WTC11 (cell line): ENCODE measurements at regions not wholly inside any gene's neighbourhood (a gene's known extent, or its start where the extent isn't known, plus 50 kb on each side); places are given as distances from the start of the nearest gene placed in this dataset.

Source experiments
- ATAC-seq: fragments of 200-7000 bp; cut with Tn5 transposase; 2 replicates; pipeline ENCODE4 v1.10.0; 2021; ENCODE audit warnings: mild to moderate bottlenecking, moderate library complexity
- CTCF ChIA-PET: fragments of 300-600 bp; sonication (Branson Sonifier 250); formaldehyde crosslinking; loops from one replicate; lab custom pipeline; 2021; ENCODE audit warnings: antibody characterized with exemption; lab: Charles Lee
- POLR2A ChIA-PET: fragments of 350-600 bp; sonication (Branson Sonifier 250); formaldehyde crosslinking; loops from one replicate; lab custom pipeline; 2021; ENCODE audit warnings: antibody characterized with exemption; lab: Charles Lee
- DNase-seq: peaks from one replicate; pipeline ENCODE4 v3.0.0; 2021; ENCODE audit warnings: low spot score
- H3K27ac Mint-ChIP-seq: 2 replicates; pipeline ENCODE4 v1.8.0; 2021; ENCODE audit warnings: mixed read lengths
- H3K27me3 Mint-ChIP-seq: 2 replicates; pipeline ENCODE4 v1.8.0; 2021; ENCODE audit warnings: low read depth, mild to moderate bottlenecking, moderate library complexity, mixed read lengths
- H3K36me3 Mint-ChIP-seq: 2 replicates; pipeline ENCODE4 v1.8.0; 2021; ENCODE audit warnings: mixed read lengths
- H3K4me1 Mint-ChIP-seq: 2 replicates; pipeline ENCODE4 v1.8.0; 2022; ENCODE audit warnings: mixed read lengths
- H3K4me3 Mint-ChIP-seq: 2 replicates; pipeline ENCODE4 v1.8.0; 2021; ENCODE audit warnings: mild to moderate bottlenecking, moderate library complexity, mixed read lengths
- H3K9me3 Mint-ChIP-seq: 2 replicates; pipeline ENCODE4 v1.8.0; 2021; ENCODE audit warnings: mixed read lengths
- ESRRA ChIP-seq: sonication (generic); formaldehyde crosslinking; IDR thresholded peaks from 2 replicates; pipeline ENCODE4 v1.8.1; 2022; ENCODE audit warnings: mild to moderate bottlenecking, missing genetic modification reagents, borderline replicate concordance
- FOXP1 ChIP-seq: sonication (generic); formaldehyde crosslinking; IDR thresholded peaks from 2 replicates; pipeline ENCODE4 v1.8.0; 2022; ENCODE audit warnings: missing genetic modification reagents, mild to moderate bottlenecking, moderate library complexity, borderline replicate concordance
- HMGA2 ChIP-seq: fragments of 250-450 bp; sonication (Bioruptor Pico); IDR thresholded peaks from 2 replicates; pipeline ENCODE4 v1.4.0; 2021; ENCODE audit warnings: mild to moderate bottlenecking, moderate library complexity
- MAX ChIP-seq: sonication (generic); formaldehyde crosslinking; IDR thresholded peaks from 2 replicates; pipeline ENCODE4 v1.8.0; 2022; ENCODE audit warnings: mild to moderate bottlenecking, missing genetic modification reagents
- NFYB ChIP-seq: sonication (generic); formaldehyde crosslinking; conservative IDR thresholded peaks from 2 replicates; pipeline ENCODE4 v1.8.0; 2022; ENCODE audit warnings: low read depth, missing genetic modification reagents
- NR1H2 ChIP-seq: sonication (generic); formaldehyde crosslinking; IDR thresholded peaks from 2 replicates; pipeline ENCODE4 v1.9.0; 2021; ENCODE audit warnings: mild to moderate bottlenecking, moderate library complexity, missing genetic modification reagents
- NR2C2 ChIP-seq: sonication (generic); formaldehyde crosslinking; IDR thresholded peaks from 2 replicates; pipeline ENCODE4 v1.8.0; 2022; ENCODE audit warnings: mild to moderate bottlenecking, missing genetic modification reagents
- NR3C1 ChIP-seq: sonication (generic); formaldehyde crosslinking; conservative IDR thresholded peaks from 2 replicates; pipeline ENCODE4 v1.8.1; 2023; ENCODE audit warnings: low read depth, mild to moderate bottlenecking, missing genetic modification reagents
- SP1 ChIP-seq: sonication (generic); formaldehyde crosslinking; conservative IDR thresholded peaks from 2 replicates; pipeline ENCODE4 v1.8.1; 2022; ENCODE audit warnings: missing genetic modification reagents
- STAT6 ChIP-seq: sonication (generic); formaldehyde crosslinking; conservative IDR thresholded peaks from 2 replicates; pipeline ENCODE4 v1.8.1; 2023; ENCODE audit warnings: mild to moderate bottlenecking, low read depth, missing genetic modification reagents, moderate library complexity
- TP53 ChIP-seq: sonication (generic); formaldehyde crosslinking; IDR thresholded peaks from 2 replicates; pipeline ENCODE4 v1.8.1; 2023; ENCODE audit warnings: mild to moderate bottlenecking, missing genetic modification reagents
- ZBTB21 ChIP-seq: sonication (generic); formaldehyde crosslinking; IDR thresholded peaks from 2 replicates; pipeline ENCODE4 v1.8.1; 2023; ENCODE audit warnings: mild to moderate bottlenecking, missing genetic modification reagents, borderline replicate concordance
- ZNF425 ChIP-seq: fragments of 250-450 bp; sonication (Bioruptor Pico); conservative IDR thresholded peaks from 2 replicates; pipeline ENCODE4 v1.9.0; 2021; ENCODE audit warnings: mild to moderate bottlenecking
- ZNF671 ChIP-seq: fragments of 250-450 bp; sonication (Bioruptor Pico); IDR thresholded peaks from 2 replicates; pipeline ENCODE4 v1.8.0; 2021; ENCODE audit warnings: mild to moderate bottlenecking
- TF ChIP-seq, protein P1 (sequence below): sonication (generic); formaldehyde crosslinking; IDR thresholded peaks from 2 replicates; pipeline ENCODE4 v1.8.1; 2022; ENCODE audit warnings: mild to moderate bottlenecking, missing genetic modification reagents, moderate library complexity, borderline replicate concordance
- TF ChIP-seq, protein P2 (sequence below): fragments of 250-450 bp; sonication (Bioruptor Pico); IDR thresholded peaks from 2 replicates; pipeline ENCODE4 v1.8.0; 2021; ENCODE audit warnings: mild to moderate bottlenecking
- TF ChIP-seq, protein P3 (sequence below): sonication (generic); formaldehyde crosslinking; IDR thresholded peaks from 2 replicates; pipeline ENCODE4 v1.8.1; 2022; ENCODE audit warnings: low read depth, missing genetic modification reagents, borderline replicate concordance

DNA sequence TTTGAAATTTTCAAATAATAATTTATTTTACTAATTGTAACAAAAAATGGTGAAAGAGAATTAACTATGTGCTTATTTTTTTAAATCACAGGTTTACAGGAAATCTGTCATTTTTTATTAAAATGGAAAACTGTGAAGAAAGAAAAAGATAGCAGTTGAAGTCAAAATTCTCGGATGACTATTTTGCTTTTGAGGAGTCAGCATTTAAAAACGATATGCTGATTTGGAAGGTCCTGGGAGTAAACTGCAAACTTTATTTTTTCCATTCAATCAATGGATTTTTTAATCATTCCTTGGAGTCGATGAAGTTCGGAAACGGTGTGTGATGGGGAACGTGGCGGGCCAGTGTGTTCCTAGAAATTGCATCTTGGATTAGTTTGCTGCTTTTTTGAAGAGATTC is 258.9 kb upstream of the NAV3 start (continued):
- TF ChIP-seq, protein P1, sequence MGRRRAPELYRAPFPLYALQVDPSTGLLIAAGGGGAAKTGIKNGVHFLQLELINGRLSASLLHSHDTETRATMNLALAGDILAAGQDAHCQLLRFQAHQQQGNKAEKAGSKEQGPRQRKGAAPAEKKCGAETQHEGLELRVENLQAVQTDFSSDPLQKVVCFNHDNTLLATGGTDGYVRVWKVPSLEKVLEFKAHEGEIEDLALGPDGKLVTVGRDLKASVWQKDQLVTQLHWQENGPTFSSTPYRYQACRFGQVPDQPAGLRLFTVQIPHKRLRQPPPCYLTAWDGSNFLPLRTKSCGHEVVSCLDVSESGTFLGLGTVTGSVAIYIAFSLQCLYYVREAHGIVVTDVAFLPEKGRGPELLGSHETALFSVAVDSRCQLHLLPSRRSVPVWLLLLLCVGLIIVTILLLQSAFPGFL = no peak
- TF ChIP-seq NR1H2 (CRISPR knock-in tag) = no peak
- TF ChIP-seq NFYB (CRISPR knock-in tag) = no peak
- no peak for TF ChIP-seq ZBTB21 (CRISPR knock-in tag)

GRCh38 chr12:77571127-77571526 is 259.6 kb upstream of the NAV3 start:
- Mint-ChIP-seq H3K27ac (no peak overlapping the region), H3K27me3 (no peaks in the 10 kb centered on the region), H3K4me1 (no peaks in the 10 kb centered on the region), H3K9me3 (no peaks in the 10 kb centered on the region), H3K4me3 (no peak overlapping the region), H3K36me3 (no peaks in the 10 kb centered on the region)
- TF ChIP-seq STAT6 (CRISPR knock-in tag) (no peak), HMGA2 (CRISPR knock-in tag) (no peak), ZNF671 (no peak), FOXP1 (no peak), NR3C1 (CRISPR knock-in tag) (no peak), NR2C2 (CRISPR knock-in tag) (no peak), TP53 (no peak), MAX (CRISPR knock-in tag) (no peak), ZNF425 (CRISPR knock-in tag) (no peak), ZBTB21 (CRISPR knock-in tag) (no peak), ESRRA (no peak), SP1 (CRISPR knock-in tag) (no peak)
- TF ChIP-seq, protein P2, sequence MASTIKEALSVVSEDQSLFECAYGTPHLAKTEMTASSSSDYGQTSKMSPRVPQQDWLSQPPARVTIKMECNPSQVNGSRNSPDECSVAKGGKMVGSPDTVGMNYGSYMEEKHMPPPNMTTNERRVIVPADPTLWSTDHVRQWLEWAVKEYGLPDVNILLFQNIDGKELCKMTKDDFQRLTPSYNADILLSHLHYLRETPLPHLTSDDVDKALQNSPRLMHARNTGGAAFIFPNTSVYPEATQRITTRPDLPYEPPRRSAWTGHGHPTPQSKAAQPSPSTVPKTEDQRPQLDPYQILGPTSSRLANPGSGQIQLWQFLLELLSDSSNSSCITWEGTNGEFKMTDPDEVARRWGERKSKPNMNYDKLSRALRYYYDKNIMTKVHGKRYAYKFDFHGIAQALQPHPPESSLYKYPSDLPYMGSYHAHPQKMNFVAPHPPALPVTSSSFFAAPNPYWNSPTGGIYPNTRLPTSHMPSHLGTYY (CRISPR knock-in tag) = no peak
- TF ChIP-seq, protein P3, sequence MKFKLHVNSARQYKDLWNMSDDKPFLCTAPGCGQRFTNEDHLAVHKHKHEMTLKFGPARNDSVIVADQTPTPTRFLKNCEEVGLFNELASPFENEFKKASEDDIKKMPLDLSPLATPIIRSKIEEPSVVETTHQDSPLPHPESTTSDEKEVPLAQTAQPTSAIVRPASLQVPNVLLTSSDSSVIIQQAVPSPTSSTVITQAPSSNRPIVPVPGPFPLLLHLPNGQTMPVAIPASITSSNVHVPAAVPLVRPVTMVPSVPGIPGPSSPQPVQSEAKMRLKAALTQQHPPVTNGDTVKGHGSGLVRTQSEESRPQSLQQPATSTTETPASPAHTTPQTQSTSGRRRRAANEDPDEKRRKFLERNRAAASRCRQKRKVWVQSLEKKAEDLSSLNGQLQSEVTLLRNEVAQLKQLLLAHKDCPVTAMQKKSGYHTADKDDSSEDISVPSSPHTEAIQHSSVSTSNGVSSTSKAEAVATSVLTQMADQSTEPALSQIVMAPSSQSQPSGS (CRISPR knock-in tag) = no peak
- DNase-seq (no peak), ATAC-seq (no peak)
- CTCF ChIA-PET = no interaction called here
- POLR2A ChIA-PET = no interaction called here
